ENCODE measurements at regions not wholly inside any gene's neighbourhood (a gene's known extent, or its start where the extent isn't known, plus 50 kb on each side); places are given as distances from the start of the nearest gene placed in this dataset.

DNA sequence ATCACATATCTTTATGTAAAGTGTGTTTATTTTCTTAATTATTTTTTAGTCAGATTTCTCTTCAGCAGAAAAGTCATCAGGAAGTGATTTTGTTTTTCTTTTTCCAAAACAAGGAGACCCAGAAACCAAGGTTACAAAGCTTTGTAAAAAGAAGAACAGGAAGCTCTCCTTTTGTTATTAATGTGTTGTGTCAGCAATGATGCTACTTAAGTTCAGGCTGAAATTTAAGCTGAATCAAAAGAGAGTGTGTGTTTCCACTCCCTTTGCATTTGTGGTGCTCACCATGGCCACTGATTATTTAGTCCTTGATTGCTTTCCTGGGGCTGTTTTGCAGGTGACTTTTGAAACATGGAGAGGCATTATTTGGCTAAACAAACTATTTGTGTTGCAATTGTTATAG, 155.3 kb upstream of the ATP2B1 start:
- DNase-seq = no peak

- peak; percentile 50 for DNase-seq
Observed at GRCh38 chr12:89863493-89863938, 154.9 kb upstream of the ATP2B1 start.

- peak; percentile 32 for DNase-seq
Observed at GRCh38 chr12:89862511-89863445, 154.1 kb upstream of the ATP2B1 start.

DNA sequence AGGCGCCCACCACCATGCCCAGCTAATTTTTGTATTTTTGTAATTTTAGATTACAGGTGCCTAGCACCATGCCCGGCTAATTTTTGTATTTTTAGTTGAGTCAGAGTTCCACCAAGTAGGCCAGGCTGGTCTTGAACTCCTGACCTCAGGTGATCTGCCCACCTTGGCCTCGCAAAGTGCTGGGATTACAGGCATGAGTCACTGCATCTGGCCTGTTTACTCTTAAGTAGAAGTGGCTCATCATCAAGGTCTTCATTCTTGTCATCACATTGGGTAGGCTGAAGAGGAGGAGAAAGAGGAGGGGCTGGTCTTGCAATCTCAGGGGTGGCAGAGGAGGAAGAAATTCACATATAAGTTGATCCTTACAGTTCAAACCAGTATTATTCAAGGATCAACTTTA, 152.4 kb upstream of the ATP2B1 start:
- no peak for DNase-seq

DNA sequence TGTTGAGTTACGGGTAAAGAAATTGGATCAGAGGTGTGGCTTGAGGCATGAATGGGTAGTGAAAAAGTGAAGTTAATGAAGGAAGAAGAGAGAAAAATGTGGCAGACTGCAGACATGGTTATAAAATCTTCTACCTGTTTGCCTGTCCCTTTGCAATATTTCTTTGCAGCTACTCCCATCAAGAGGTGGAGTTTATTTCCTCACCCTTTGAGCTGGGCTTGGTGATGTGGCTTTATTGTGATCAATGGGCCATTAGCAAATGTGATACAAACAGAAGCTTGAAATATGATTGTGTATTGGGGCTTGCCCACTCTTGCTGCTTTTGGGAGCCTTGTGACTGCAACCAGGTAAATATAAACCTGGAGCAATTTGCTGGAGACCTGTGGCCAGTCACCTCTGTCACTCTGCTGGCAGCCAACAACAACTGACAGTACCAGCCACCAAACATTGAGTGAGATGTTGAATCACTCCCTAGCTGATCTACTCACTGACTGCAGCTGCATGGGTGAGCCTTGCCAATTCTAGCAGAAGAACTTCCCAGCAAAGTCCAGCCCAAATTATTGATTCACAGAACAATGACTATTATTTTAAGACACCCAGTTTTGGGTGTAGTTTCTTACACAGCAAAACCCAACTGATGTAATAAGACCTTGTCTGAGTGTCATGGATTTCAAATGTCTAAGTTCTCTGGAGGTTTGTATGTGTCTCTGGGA, 151.0 kb upstream of the ATP2B1 start:
- no peak for DNase-seq

DNA sequence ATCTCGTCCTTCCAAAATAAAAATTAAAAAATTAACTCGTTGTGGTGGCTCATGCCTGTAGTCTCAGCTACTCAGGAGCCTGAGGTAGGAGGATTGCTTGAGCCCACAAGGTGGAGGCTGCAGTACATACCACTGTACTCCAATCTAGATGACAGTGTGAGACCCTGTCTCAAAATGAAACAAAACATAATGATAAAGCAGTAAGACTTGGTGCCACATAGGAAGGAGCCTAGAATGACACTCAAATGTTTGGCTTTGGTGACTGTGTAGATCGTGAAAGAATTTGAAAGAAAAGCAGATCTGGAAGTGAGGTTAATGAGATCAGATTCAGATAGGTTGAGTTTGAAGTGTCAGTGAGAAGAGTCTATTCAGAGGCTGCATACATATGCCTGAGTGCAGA, 150.1 kb upstream of the ATP2B1 start:
- DNase-seq = no peak

DNA sequence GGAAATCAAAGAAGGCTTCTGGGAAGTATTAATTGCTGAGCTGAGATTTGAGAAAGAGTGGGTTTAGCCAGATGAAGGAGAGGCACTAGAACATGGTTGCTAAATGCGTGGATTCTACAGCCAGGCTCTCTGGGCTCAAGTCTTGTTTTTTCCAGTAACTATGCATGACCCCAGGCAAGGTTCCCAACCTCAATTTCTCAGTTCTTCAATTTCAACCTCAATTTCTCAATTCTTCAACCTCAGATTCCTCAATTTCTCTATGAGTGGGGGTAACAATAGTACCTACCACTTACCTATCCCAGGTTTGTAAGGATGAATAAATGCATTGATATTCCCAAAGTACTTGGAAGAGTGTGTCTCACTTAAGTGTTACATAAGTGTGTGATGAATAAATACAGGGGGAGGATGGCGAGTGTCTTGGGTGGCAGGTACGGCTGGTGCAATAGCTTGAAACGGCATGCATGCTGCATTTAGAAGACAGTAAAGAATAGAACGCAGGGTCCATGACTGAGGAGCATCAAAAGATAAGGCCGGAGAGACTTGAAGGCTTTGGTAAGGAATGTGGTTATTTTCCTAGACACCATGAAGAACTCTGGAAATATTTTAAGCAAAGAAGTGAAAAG, 149.1 kb upstream of the ATP2B1 start:
- no peak for DNase-seq

- no peak for DNase-seq
Observed at GRCh38 chr12:89856431-89856830, 147.8 kb upstream of the ATP2B1 start.

DNA sequence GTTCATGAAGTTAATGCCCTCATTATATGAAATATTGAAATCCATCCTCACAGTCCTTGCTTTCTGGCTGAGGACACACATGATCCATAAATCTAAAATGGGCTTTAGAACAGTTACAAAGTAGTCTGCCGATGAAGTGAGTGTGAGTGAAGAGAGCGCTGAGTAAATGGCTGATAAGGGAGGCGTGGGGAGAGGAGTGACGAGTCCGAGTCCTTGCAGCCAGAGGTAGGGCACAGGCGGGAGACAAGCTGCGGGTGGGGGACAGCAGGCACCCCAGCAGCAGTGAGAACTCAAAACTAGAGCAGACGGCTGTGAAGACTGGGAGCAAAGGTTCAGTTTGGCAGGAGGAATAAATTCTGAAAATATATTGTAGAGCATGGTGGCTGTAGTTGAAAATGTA, 140.1 kb upstream of the ATP2B1 start:
- no peak for DNase-seq

GRCh38 chr12:89846473-89847055, 137.9 kb upstream of the ATP2B1 start:
- no peak for DNase-seq

DNA sequence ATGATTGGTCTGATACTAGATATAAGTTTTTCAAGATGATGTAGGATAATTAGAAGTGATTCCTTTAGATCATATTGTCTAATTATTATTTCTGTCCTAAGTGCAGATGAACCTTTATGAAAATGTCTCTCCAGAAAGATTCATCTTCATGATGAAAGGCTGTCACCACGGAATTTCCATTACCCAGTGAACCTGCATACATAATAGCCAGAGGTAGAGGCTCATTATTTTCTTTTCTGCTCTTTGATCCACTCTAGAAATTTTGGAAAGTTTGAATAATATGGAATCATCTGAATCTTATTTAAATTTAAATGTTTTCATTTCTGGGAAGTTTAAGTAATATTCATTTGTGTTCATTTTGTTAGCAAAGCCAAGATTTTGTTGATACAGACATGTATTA, 137.1 kb upstream of the ATP2B1 start:
- no peak for DNase-seq

DNA sequence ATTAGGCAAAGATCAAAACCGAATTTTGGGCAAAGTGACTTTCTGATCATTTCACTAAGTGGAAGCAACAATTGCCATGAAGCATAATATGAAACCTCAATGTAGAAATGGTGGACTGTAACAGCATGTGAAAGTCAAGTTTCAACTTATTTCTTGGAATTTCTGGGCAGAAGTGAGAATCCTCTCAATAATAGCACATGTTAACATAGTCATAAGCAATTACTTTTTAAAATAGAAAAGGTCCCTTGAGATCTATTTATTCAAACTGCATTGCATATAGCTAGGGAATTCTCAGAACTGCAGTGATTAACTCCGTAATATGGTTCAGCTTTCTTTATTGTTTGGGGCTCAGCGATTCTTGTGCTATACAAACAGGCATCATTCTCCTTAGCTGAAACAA, 136.7 kb upstream of the ATP2B1 start:
- no peak for DNase-seq

- DNase-seq = no peak
Observed at GRCh38 chr12:89844539-89844938, 135.9 kb upstream of the ATP2B1 start.

DNA sequence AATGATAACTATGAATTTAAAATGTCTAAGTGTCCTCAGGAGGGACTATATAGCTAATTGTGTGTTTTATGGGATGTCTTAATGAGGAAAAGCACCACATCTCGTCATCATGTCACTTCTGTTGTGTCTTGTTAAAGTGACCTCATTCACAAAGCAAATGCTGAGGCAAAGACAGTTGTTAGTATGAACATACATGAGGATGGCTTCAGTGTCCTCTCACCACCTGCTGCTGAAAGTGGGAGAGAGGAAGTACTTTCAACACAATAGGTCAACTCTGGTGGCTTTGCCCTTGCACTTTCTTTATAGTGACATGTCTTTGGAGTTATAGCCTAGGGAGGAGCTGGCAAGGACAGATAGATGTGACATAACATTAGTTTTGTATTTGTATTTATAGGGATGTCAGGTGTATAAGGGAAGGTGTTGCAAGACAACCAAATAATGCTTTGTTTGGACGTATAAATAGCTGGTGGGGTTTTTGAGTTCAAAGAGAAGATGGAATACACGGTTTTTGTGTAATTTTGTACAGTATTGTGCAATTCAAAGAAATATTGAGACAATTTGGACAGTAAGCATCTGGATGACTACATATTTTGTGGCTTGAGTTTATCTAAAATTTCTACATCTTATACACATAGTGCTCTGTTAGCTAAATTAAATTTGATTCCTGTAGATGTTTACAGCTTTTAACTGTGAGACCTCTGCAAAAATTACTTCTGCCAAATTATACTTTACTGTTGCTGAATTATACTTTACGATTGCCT, 131.7 kb upstream of the ATP2B1 start:
- no peak for DNase-seq

- no peak for DNase-seq
Observed at GRCh38 chr12:89839444-89839843, 130.8 kb upstream of the ATP2B1 start.

- no peak for DNase-seq
Observed at GRCh38 chr12:89838833-89839232, 130.2 kb upstream of the ATP2B1 start.

GRCh38 chr12:89836026-89836425, 127.4 kb upstream of the ATP2B1 start:
- DNase-seq = no peak

- no peak for DNase-seq
Observed at GRCh38 chr12:89834676-89835075, 126.0 kb upstream of the ATP2B1 start.

GRCh38 chr12:89833337-89834252, 125.0 kb upstream of the ATP2B1 start:
- DNase-seq = no peak

DNA sequence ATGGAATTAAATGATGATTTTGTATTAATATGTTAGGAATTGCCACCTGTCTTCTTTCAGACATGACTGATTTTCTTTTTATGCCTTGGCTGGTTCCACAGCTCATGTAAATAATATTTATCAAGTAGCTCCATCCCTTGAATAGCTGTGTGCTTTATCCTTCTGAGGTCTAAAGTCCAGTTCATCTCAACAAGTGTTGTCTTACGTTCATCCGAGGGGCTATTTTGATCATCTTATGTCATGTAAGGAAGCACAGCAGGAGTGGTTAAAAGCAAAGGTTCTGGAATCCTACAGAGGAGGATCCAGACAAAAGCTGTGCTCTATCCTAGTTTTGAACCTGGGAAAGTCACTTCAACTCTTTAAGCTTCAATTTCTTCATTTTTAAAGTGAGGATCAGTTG, 123.7 kb upstream of the ATP2B1 start:
- DNase-seq = no peak

DNA sequence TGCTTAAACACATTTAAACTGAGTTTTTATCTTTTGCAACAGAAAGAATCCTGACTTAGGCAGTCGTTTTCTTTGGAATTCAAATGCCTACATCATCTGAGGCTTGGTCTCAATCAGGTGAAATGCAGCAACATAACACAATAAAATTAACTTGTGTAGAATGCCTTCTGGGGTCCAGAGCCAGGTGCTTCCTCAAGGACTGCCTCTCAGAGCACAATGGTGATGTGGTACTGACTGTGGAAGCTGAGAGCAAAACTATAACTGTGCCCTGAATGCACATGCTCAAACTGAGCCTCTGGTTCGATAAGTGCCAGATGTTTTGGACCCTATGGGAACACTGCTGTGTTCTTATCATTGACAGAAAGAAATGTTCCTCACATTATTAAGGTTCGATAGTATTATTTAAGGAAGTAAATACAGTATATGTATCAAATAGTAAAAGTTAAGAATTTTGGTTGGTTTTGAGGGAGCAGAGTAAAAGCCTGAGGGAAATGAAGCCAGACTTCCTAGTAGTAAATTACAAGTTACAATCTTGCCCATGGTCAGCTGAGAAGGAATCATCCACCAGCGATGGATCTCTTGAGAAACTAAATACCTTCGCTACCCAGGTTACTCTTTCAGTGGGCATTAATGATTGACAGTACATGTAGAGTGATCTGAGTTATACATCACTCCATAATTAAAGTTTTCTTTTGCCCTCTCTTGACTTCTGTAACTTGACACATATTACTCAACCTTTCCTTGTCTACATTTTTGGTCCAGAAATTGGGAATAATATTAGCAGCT, 122.9 kb upstream of the ATP2B1 start:
- DNase-seq = no peak

Data from activated T-cell treated with anti-CD3 and anti-CD28 coated beads, Interleukin-2, amount 50 U/mL, for 1 hour (primary cell).